NCI-H146 (cell line): ENCODE measurements at regions not wholly inside any gene's neighbourhood (a gene's known extent, or its start where the extent isn't known, plus 50 kb on each side); places are given as distances from the start of the nearest gene placed in this dataset.

ENCODE experiments used
- DNase-seq: peaks from one replicate; lab custom pipeline; 2025; lab: John Stamatoyannopoulos, UW

DNA sequence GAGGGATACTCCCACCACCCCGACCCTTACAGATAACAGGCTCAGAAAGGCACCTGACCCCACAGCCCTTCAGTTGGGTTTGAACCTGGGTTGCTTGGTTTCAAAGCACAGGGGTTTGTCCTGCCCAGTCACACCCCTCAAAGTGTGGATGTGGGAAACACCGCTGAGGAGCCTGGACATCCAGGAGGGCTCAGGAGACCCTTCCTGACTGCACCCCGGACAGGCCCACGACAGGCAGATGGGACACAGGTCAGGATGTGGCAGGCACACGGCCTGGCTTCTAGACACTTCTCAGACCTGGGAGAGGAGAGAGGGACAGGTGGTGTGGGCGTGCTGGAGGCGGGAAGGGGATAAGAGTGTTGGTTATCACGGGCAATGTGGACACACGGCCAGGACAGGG is 932.3 kb downstream of the BRD1 start:
- no peak for DNase-seq

DNA sequence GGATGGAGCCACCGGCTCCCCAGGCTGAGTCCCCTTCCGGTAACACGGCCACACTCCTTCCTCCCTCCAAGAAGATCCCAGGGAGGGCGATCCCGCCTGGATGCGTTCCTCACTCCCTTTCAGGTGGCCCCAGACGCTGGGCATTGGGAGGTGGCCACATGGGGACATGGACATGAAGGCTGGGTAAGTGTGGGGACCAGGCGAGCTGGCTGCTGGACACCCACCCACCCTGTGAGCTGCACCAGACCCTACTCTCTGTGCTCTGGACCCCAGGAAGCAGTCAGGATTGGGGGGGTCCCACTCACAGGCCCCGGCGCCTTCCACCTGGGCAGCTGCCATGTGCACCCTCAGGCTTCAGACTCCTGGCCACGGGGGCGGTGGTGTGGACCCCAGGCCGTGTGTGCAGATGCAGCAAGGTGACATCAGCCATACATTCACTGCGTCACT is 932.8 kb downstream of the BRD1 start:
- no peak for DNase-seq

DNA sequence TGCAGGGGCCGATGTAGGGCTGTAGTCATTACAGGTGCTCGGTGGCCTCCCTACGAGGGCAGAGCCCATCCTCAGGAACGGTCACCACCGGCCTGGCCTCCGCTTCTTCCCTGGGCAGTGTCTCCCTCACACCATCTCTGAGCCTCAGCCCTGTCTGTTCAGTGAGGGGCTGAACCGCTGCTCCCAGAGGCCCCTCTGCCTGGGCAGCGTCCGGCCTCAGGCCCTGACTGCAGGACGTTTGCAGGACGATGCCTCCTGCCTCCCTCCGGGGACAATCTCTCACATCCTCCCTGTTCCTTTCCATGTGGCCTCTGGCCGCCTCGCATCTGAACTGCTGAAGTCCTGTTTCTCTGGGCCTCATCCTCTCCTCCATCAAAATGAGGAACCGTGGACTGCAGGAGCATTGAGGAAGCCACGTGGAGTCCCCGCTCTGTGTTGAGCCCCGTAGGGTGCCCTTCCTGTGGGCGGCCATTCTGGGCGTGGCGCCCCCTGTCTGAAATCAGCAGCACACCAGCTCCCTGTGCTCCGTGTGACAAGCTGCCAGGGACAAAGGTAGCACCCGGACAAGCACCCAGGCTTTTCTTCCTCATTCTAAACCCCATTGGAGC is 933.5 kb downstream of the BRD1 start:
- DNase-seq, result no peak

GRCh38 chr22:48893288-48894063 is 934.2 kb downstream of the BRD1 start:
- DNase-seq, result no peak

GRCh38 chr22:48892578-48893287 is 934.9 kb downstream of the BRD1 start:
- DNase-seq, result no peak

GRCh38 chr22:48891688-48892577 is 935.7 kb downstream of the BRD1 start:
- no peak for DNase-seq

- DNase-seq, result no peak
These were observed 936.7 kb downstream of the BRD1 start for GRCh38 chr22:48890693-48891554.

- no peak for DNase-seq
These were observed 937.6 kb downstream of the BRD1 start for GRCh38 chr22:48889887-48890692.

- no peak for DNase-seq
These were observed 938.4 kb downstream of the BRD1 start for GRCh38 chr22:48889209-48889830.

- no peak for DNase-seq
These were observed 939.0 kb downstream of the BRD1 start for GRCh38 chr22:48888466-48889208.

- no peak for DNase-seq
These were observed 940.0 kb downstream of the BRD1 start for GRCh38 chr22:48887394-48888332.

GRCh38 chr22:48886604-48887393 is 940.9 kb downstream of the BRD1 start:
- peak; percentile 76 for DNase-seq

GRCh38 chr22:48885919-48886305 is 941.8 kb downstream of the BRD1 start:
- DNase-seq, result no peak

DNA sequence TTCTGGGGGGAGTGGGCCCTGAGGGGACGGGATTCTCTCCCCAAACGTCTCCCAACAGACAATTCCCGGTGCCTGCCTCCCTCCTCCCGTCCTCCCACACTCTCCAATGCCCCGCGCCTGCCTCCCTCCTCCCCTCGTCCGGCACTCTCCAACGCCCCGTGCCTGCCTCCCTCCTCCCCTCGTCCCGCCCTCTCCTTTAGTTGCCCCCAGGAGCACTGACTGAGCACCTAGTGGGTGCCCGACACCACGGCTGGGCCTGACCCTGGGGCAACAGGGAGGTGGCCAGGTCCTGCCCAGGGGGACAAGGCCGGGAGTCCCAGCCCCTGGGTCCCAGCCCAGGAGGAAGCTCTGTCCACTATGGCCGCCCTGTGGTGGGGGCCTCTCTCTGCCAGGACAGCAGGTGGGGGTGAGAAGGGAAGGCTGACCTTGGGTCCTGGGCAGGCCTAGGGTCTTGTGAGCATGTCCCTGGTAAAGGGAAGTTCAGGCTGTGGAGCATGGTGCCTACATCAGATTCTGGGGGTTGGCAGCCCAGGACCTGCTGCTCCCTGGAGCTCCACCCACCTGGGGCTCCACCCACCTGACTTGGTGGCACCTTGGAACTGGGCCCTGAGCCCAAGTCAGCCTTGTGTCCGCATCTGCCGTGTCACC is 942.3 kb downstream of the BRD1 start:
- no peak for DNase-seq

- DNase-seq, result no peak
These were observed 942.9 kb downstream of the BRD1 start for GRCh38 chr22:48884786-48885185.

DNA sequence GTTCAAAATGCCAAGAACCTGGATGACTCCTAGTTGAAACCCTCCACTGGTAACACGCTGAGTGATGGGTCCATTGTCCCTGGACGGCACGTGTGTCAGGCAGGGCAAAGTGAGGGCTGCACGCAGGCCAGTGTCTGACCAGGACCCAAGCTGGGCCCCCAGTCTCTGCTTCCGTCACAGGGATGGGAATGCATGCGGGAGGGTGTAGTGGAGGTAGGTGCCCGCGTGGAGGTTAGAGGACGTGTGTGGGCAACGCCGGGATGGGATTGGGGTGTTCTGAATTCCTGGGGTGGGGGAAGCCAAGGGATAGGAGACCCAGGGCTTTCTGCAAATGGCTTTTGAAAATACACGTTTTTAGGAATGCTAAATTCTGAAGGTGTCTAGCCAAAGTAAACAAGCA is 943.3 kb downstream of the BRD1 start:
- DNase-seq, result no peak
